Epithelial cell of proximal tubule (primary cell): ENCODE measurements at regions not wholly inside any gene's neighbourhood (a gene's known extent, or its start where the extent isn't known, plus 50 kb on each side); places are given as distances from the start of the nearest gene placed in this dataset.
"Not testable (repeated sequence)": the region's sequence is repeated elsewhere in the genome, so short reads cannot be mapped to it uniquely, and the experiment has no call there.

Source experiments
- DNase-seq: peaks from one replicate; pipeline ENCODE4 v3.0.0-alpha.2; 2011; ENCODE audit warnings: low read depth
- H3K4me3 ChIP-seq: 2 replicates; pipeline ENCODE4 v1.5.1; 2011; ENCODE audit warnings: low read depth, mild to moderate bottlenecking, low read length
- TF ChIP-seq, protein P1 (sequence below): conservative IDR thresholded peaks from 2 replicates; pipeline ENCODE4 v1.5.1; 2012; ENCODE audit warnings: low read depth, mild to moderate bottlenecking, low read length

- TF ChIP-seq, protein P1, sequence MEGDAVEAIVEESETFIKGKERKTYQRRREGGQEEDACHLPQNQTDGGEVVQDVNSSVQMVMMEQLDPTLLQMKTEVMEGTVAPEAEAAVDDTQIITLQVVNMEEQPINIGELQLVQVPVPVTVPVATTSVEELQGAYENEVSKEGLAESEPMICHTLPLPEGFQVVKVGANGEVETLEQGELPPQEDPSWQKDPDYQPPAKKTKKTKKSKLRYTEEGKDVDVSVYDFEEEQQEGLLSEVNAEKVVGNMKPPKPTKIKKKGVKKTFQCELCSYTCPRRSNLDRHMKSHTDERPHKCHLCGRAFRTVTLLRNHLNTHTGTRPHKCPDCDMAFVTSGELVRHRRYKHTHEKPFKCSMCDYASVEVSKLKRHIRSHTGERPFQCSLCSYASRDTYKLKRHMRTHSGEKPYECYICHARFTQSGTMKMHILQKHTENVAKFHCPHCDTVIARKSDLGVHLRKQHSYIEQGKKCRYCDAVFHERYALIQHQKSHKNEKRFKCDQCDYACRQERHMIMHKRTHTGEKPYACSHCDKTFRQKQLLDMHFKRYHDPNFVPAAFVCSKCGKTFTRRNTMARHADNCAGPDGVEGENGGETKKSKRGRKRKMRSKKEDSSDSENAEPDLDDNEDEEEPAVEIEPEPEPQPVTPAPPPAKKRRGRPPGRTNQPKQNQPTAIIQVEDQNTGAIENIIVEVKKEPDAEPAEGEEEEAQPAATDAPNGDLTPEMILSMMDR = no peak
- DNase-seq = no peak
- H3K4me3 ChIP-seq = no peak overlapping the region
Measured at GRCh38 chr19:27865927-27866777, 1346.8 kb downstream of the UQCRFS1 start.

DNA sequence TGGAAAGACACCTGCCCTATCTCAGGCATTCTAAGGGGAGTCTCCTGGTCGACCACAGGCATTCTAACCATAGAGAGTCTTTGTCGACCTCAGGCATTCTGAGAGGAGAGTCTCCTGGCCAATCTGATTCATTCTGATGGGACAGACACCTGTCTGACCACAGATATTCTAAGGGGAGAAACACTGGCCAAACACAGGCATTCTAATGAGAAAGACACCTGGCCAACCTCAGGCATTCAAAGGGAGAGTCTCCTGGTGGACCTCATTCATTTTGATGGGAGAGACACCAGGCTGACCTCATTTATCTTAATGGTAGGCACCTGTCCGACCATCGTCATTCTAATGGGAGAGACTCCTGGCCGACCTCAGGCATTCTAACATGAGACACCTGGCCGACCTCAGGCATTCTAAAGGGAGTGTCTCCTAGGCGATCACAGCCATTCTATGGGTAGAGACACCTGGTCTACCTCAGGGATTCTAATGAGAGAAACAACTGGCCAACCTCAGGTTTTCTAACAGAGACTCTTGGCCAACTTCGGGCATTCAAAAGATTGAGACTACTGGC is 1351.5 kb downstream of the UQCRFS1 start:
- TF ChIP-seq, protein P1 = no peak
- H3K4me3 ChIP-seq = no peak overlapping the region

DNA sequence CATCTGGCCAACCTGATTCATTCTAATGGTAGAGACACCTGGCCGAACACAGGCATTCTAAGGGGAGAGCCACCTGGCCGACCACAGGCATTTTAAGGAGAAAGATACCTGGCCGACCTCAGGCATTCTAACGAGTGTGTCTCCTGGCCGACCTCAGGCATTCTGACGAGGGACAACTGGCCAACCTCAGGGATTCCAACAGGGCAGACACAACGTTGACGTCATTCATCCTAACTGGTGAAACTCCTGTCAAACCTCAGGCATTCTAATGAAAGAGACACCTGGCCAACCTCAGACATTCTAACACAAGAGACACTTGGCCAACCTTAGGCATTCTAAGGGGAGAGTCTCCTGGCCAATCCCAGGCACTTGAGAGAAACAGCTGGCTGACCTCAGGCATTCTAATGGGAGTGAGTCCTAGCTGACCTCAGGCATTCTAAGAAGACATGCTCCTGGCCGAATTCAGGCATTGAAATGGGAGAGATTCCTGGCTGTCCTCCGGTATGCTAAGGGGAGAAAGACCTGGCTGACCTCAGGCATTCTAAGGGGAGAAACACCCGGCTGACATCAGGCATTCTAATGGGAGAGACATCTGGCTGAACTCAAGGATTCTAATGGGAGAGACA is 1352.5 kb downstream of the UQCRFS1 start:
- TF ChIP-seq, protein P1 = no peak
- no peak for DNase-seq
- no peak overlapping the region for H3K4me3 ChIP-seq

More for the DNA sequence above, 1351.5 kb downstream of the UQCRFS1 start:
- no peak for DNase-seq

GRCh38 chr19:27859689-27860088 is 1353.3 kb downstream of the UQCRFS1 start:
- no peak overlapping the region for H3K4me3 ChIP-seq
- TF ChIP-seq, protein P1 = no peak
- no peak for DNase-seq

- TF ChIP-seq, protein P1 = no peak
- no peak overlapping the region for H3K4me3 ChIP-seq
- no peak for DNase-seq
Measured at GRCh38 chr19:27858981-27859581, 1353.9 kb downstream of the UQCRFS1 start.

- not testable (repeated sequence) for DNase-seq, H3K4me3 ChIP-seq
Measured at GRCh38 chr19:27852931-27853330, 1360.0 kb downstream of the UQCRFS1 start.

GRCh38 chr19:27851543-27852060 is 1361.3 kb downstream of the UQCRFS1 start:
- no peak for DNase-seq
- H3K4me3 ChIP-seq = no peak overlapping the region
- TF ChIP-seq, protein P1 = no peak
